ENCODE measurements at regions not wholly inside any gene's neighbourhood (a gene's known extent, or its start where the extent isn't known, plus 50 kb on each side); places are given as distances from the start of the nearest gene placed in this dataset.

DNA sequence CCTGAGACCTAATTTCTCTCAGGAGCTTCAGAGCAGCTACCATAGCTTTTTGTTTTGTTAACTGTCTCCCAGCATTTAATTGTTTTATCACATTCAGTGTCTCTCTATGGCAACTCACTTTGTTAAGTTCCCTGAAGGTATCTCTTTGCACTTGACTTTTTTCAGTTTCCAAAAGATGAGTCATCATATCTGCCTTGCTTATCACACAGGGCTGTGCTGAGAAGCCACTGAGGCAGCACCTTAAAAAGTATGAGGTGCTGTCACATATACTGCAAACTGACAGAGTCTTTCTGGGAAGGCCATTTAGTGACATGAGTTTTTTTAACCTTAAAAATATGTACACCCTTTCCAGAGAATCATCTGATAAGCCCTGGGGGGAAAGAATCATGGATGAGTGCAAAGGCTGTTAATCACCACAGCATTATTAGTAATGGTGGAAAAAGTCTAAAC, 56.8 kb downstream of the PPP1R3C start:
- no peak for DNase-seq (ENCODE audit: low read depth, low spot score)

DNA sequence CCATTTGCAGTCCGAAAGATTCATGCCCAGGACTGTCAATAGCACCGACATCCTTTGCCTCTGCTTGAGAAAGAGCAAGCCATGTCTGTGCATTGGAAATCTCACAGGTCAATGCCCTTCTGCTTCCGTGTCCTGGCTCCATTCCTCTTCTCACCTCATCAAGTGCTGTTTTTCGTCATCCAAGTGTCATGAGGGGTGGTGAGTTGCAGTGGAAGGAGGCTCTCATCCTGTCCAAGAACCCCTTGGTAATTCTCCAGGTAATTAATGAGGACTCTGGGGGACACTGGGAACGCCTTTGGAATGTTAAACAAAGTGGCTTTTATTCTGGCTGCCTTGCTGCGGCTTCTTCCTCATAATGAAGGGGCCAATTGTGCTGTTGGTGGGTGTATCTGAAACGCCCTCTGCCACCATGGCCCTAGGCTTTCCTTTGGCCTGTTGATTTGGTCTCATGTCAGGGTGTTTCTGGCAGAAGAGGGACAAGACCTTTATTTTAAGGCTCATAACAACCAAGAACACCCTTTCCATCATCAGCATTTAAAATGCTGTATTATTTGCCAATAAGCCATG, 57.7 kb downstream of the PPP1R3C start:
- DNase-seq (ENCODE audit: low read depth, low spot score), result peak; percentile 38

DNA sequence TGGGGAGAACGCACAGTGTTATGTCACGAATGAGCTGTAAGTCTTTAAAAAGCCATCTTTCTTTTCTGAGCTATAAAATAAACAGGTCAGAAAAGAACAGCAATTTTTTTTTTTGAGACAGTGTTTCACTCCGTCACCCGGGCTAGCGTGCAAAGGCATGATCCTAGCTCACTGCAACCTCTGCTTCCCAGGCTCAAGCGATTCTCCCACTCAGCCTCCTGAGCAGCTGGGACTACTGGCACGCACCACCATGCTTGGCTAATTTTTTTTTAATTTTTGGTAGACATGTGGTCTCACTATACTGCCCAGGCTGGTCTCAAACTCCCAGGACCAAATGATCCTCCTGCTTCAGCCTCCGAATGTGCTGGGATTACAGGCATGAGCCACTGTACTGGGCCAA, 58.6 kb downstream of the PPP1R3C start:
- no peak for DNase-seq (ENCODE audit: low read depth, low spot score)

DNA sequence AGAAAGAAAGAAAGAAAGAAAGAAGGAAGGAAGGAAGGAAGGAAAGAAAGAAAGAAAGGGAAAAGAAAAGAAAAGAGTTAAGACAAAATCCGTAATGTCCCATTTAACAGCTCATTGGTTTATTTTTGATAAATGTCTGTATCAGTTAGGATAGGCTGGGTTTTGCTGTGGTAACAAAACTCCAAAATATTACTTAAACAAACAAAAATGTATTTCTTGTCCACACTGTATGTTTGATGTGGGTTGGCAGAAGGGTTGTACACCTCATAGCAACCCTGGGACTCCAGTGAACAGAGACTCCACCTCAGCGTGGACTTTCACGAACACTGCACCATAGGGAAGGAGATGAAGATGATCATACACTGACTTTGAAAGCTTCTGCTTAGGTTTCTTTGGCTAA, 59.6 kb downstream of the PPP1R3C start:
- no peak for DNase-seq (ENCODE audit: low read depth, low spot score)

DNA sequence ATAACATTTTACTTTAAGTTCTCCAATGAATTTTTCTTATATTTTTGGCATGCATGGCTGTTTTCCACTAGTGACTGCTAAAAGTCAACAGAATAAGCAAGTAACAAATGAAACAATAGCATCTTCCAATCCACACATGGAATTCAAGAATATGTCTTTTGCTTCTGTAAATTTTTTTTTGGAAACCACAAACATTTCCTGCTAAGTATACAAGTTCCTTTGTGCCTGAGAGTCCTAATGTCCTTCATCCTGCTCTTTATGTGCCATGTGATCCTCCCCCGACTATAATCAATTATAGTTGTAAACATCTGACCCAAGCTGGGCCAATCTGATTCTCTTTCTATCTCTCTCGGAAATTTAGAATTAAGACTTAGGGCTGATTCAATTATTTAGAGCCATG, 61.2 kb downstream of the PPP1R3C start:
- no peak for DNase-seq (ENCODE audit: low read depth, low spot score)

DNA sequence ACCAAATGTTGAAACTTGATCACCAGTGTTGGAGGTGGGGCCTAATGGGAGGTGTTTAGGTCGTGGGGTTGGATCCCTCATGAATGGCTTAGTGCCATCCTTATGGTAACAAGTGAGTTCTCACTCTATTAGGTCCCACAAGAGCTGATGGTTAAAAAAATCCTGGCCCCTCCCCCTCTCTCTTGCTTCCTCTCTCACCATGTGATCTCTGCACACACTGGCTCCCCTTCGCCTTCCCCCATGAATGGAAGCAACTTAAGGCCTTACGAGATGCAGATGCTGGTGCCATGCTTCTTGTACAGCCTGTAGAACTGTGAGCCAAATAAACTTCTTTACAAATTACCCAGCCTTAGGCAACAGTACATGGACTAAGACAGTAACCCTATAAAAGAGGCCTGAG, 62.7 kb downstream of the PPP1R3C start:
- no peak for DNase-seq (ENCODE audit: low read depth, low spot score)

DNA sequence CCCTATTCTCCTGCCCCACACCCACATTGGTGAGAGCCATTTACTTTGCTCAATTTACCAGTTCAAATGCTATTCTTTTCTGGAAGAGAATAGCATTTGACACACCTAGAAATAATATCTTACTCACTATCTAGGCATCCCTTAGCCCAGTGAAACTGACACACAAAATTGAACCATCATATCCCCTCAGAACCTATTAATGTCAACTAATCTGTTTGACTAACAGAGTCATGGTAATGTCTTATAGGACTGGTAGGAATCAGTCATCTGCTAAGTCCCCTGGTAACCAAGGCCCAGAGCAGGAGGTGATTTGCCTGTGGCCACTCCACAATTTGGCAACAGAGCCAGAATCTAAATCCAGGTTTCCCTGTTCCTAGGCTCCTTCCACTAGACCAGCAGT, 63.3 kb downstream of the PPP1R3C start:
- no peak for DNase-seq (ENCODE audit: low read depth, low spot score)

DNA sequence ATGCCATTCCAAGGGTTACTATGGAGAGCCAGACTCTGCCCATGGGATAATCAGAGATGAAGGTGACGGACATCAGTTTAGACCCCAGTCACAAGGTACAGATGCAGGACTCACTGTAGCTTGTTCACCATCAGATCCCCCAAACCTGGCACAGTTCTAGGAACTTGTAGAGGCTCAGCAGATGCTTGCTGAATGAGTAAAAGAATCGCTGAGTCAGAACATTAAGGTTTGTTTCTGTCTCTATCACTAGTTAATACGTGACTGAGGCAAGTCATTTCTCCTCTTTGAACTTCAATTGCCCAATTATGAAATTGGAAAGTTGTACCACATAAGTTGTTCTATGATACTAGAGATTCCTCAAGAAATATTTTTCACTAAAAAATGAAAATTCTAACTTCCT, 65.1 kb downstream of the PPP1R3C start:
- no peak for DNase-seq (ENCODE audit: low read depth, low spot score)

DNA sequence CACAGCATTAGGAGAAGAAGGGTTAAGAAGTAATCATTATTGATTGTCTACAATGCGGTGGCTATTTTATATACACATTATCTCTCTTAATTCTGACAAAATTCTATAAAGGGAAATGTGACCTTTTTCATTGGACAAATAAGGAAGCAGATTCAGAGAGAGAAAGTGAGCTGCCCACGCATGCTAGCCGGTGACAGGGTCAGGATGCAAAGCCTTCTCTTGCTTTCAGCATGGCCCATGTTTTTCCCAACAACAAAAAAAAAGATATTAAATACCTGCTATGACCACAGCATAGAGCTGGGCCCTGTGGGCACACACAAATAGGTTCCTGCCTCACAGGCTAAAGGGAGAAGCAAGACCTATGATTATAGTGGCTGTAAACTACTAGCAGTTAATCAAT, 66.8 kb downstream of the PPP1R3C start:
- no peak for DNase-seq (ENCODE audit: low read depth, low spot score)

DNA sequence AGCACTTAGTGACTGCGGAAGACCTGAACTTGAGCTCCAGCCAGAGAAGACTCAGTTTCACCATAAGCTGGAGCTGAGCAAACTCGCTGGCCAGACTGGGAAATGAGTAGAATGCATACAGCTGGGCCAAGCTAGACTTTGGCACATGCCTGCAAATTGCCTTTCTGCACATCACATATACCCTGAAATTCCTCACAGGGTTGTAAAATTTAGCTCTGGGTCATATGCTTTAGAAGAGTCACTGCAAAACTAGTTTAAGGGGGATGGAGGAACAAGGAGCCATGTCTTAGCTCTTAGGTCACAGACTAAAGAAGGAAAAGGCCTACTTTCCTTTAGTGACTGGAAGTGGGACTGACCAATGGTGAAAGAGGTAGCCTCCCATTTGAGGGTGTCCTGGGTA, 67.6 kb downstream of the PPP1R3C start:
- no peak for DNase-seq (ENCODE audit: low read depth, low spot score)

DNA sequence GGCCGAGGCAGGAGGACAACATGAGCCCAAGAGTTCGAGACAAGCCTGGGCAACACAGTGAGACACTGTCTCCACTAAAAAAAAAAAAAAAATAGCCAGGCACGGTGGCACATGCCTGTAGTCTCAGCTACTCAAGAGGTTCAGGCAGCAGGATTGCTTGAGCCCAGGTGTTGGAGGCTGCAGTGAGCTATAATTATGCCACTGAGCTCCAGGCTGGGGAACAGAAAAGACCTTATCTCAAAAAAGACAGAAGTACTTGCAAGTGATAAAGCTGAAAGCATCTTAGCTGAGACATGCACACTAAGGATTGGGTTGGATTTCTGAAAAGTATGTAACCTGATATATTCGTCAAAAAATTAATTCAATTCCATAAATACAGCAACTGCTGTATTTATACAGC, 68.4 kb downstream of the PPP1R3C start:
- DNase-seq (ENCODE audit: low read depth, low spot score), result no peak

Measured in ELF-1 (cell line).